ENCODE measurements at regions not wholly inside any gene's neighbourhood (a gene's known extent, or its start where the extent isn't known, plus 50 kb on each side); places are given as distances from the start of the nearest gene placed in this dataset.

GRCh38 chr3:177835917-177836316 lies 638.6 kb upstream of the TBL1XR1 start:
- no peak for TF ChIP-seq SMC3 (conservative IDR thresholded peaks at IDR 0.05; ENCODE audit: poor library complexity)
- no peak for TF ChIP-seq TAF1 (IDR thresholded peaks at IDR 0.05; ENCODE audit: low read depth)
- no peak for TF ChIP-seq POLR2AphosphoS5 (IDR thresholded peaks at IDR 0.05)
- TF ChIP-seq EP300 (conservative IDR thresholded peaks at IDR 0.05; ENCODE audit: poor library complexity, severe bottlenecking), result no peak
- TF ChIP-seq, protein P1, sequence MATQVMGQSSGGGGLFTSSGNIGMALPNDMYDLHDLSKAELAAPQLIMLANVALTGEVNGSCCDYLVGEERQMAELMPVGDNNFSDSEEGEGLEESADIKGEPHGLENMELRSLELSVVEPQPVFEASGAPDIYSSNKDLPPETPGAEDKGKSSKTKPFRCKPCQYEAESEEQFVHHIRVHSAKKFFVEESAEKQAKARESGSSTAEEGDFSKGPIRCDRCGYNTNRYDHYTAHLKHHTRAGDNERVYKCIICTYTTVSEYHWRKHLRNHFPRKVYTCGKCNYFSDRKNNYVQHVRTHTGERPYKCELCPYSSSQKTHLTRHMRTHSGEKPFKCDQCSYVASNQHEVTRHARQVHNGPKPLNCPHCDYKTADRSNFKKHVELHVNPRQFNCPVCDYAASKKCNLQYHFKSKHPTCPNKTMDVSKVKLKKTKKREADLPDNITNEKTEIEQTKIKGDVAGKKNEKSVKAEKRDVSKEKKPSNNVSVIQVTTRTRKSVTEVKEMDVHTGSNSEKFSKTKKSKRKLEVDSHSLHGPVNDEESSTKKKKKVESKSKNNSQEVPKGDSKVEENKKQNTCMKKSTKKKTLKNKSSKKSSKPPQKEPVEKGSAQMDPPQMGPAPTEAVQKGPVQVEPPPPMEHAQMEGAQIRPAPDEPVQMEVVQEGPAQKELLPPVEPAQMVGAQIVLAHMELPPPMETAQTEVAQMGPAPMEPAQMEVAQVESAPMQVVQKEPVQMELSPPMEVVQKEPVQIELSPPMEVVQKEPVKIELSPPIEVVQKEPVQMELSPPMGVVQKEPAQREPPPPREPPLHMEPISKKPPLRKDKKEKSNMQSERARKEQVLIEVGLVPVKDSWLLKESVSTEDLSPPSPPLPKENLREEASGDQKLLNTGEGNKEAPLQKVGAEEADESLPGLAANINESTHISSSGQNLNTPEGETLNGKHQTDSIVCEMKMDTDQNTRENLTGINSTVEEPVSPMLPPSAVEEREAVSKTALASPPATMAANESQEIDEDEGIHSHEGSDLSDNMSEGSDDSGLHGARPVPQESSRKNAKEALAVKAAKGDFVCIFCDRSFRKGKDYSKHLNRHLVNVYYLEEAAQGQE (IDR thresholded peaks at IDR 0.05; ENCODE audit: borderline replicate concordance), result no peak
- TF ChIP-seq CTCF (IDR thresholded peaks at IDR 0.05; ENCODE audit: poor library complexity, severe bottlenecking), result no peak
- TF ChIP-seq EZH2 (IDR thresholded peaks at IDR 0.05; ENCODE audit: borderline replicate concordance, insufficient read depth, low read length, poor library complexity, severe bottlenecking), result no peak
- H2AFZ ChIP-seq (ENCODE audit: low read depth, low read length), result no peak overlapping the region

DNA sequence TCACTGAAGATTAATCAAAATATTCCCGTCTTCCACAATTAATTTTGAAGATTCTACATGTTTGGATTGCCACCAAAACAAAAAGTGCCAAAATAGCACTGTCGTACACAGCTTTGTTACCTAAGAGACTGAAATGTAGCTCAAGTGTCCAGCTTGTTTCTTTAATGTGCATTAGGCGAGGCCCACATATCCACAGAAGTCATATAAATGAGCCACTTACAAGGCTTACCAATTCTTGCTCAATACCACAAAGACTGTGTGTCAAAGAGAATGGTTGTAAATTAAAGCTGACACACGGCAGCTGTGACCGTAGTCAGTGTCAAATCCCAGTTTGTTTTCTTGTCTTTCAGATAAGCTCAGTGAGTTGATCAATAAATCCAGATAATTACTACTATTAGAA lies 639.4 kb upstream of the TBL1XR1 start:
- H3F3A ChIP-seq (ENCODE audit: insufficient read depth, low read length, poor library complexity, severe bottlenecking), result no peaks in the 10 kb centered on the region
- H3K79me2 ChIP-seq (replicated peaks; ENCODE audit: insufficient read depth, low read length), result no peaks in the 10 kb centered on the region
- H3K9me2 ChIP-seq (ENCODE audit: insufficient read depth, low read length), result no peaks in the 10 kb centered on the region
- peak overlapping the region; percentile 18 for H3K27ac ChIP-seq (ENCODE audit: low read length)
- TF ChIP-seq SMC3 (conservative IDR thresholded peaks at IDR 0.05; ENCODE audit: poor library complexity), result no peak
- no peak for TF ChIP-seq MXI1 (conservative IDR thresholded peaks at IDR 0.05; ENCODE audit: poor library complexity, severe bottlenecking)
- TF ChIP-seq POLR2AphosphoS5 (IDR thresholded peaks at IDR 0.05), result no peak
- no peak for TF ChIP-seq TAF1 (IDR thresholded peaks at IDR 0.05; ENCODE audit: low read depth)
- no peak for TF ChIP-seq EZH2 (IDR thresholded peaks at IDR 0.05; ENCODE audit: borderline replicate concordance, insufficient read depth, low read length, poor library complexity, severe bottlenecking)
- TF ChIP-seq, protein P1 (IDR thresholded peaks at IDR 0.05; ENCODE audit: borderline replicate concordance), result no peak
- TF ChIP-seq RAD21 (conservative IDR thresholded peaks at IDR 0.05), result no peak
- no peak for TF ChIP-seq CTCF (IDR thresholded peaks at IDR 0.05; ENCODE audit: poor library complexity, severe bottlenecking)
- no peak for TF ChIP-seq EP300 (conservative IDR thresholded peaks at IDR 0.05; ENCODE audit: poor library complexity, severe bottlenecking)
- no peak overlapping the region for H3K9ac ChIP-seq (ENCODE audit: low read length)
- no peak overlapping the region for H3K4me3 ChIP-seq (ENCODE audit: low read length)
- H2AFZ ChIP-seq (ENCODE audit: low read depth, low read length), result no peak overlapping the region
- H3K9me3 ChIP-seq (ENCODE audit: low read length), result no peaks in the 10 kb centered on the region
- H3K36me3 ChIP-seq (ENCODE audit: insufficient read depth, low read length), result no peaks in the 10 kb centered on the region
- H3K4me2 ChIP-seq (ENCODE audit: low read length), result no peak overlapping the region
- no peaks in the 10 kb centered on the region for H3K27me3 ChIP-seq (ENCODE audit: insufficient read depth, low read depth, low read length)
- H4K20me1 ChIP-seq (ENCODE audit: insufficient read depth), result no peaks in the 10 kb centered on the region

More at GRCh38 chr3:177835917-177836316, 638.6 kb upstream of the TBL1XR1 start:
- H3F3A ChIP-seq (ENCODE audit: insufficient read depth, low read length, poor library complexity, severe bottlenecking), result no peaks in the 10 kb centered on the region
- no peak overlapping the region for H3K9ac ChIP-seq (ENCODE audit: low read length)
- H3K9me2 ChIP-seq (ENCODE audit: insufficient read depth, low read length), result no peaks in the 10 kb centered on the region
- no peaks in the 10 kb centered on the region for H4K20me1 ChIP-seq (ENCODE audit: insufficient read depth)
- peak overlapping the region; percentile 18 for H3K27ac ChIP-seq (ENCODE audit: low read length)
- H3K4me2 ChIP-seq (ENCODE audit: low read length), result no peak overlapping the region
- H3K27me3 ChIP-seq (ENCODE audit: insufficient read depth, low read depth, low read length), result no peaks in the 10 kb centered on the region
- H3K79me2 ChIP-seq (replicated peaks; ENCODE audit: insufficient read depth, low read length), result no peaks in the 10 kb centered on the region
- H3K36me3 ChIP-seq (ENCODE audit: insufficient read depth, low read length), result no peaks in the 10 kb centered on the region
- no peak overlapping the region for H3K4me3 ChIP-seq (ENCODE audit: low read length)
- H3K9me3 ChIP-seq (ENCODE audit: low read length), result no peaks in the 10 kb centered on the region

Data from neural cell (in vitro differentiated cells).